ENCODE measurements at regions not wholly inside any gene's neighbourhood (a gene's known extent, or its start where the extent isn't known, plus 50 kb on each side); places are given as distances from the start of the nearest gene placed in this dataset.

GRCh38 chr4:8688041-8688907 is 95.7 kb downstream of the CPZ start (continued):
- TF ChIP-seq CTCF (IDR thresholded peaks at IDR 0.05; ENCODE audit: control extremely low read depth in 1 of 3, insufficient read depth in 1 of 3, low read depth in 1 of 3, low read length in 3 of 3), result peak in 2 of 3 experiments; percentile 92 to 95; a peak in 3 of 4 replicates
- TF ChIP-seq CREB1 (IDR thresholded peaks at IDR 0.05), result no peak
- TF ChIP-seq YY1 (IDR thresholded peaks at IDR 0.05; ENCODE audit: low read depth, low read length), result no peak
- TF ChIP-seq CTBP2 (IDR thresholded peaks at IDR 0.05; ENCODE audit: borderline replicate concordance, insufficient read depth, insufficient read length, low read length), result no peak
- TF ChIP-seq GABPA (IDR thresholded peaks at IDR 0.05; ENCODE audit: borderline replicate concordance, insufficient read depth, low read length), result peak; percentile 75; the same call in 1 of the 2 replicates
- no peak for TF ChIP-seq RNF2 (IDR thresholded peaks at IDR 0.05; ENCODE audit: borderline replicate concordance, low read depth, low read length, missing control alignments, poor library complexity, severe bottlenecking)
- TF ChIP-seq BACH1 (IDR thresholded peaks at IDR 0.05; ENCODE audit: low read length), result peak; percentile 40
- no peak for TF ChIP-seq POLR2AphosphoS5 (IDR thresholded peaks at IDR 0.05; ENCODE audit: low read depth, low read length)
- no peak for TF ChIP-seq RFX5 (IDR thresholded peaks at IDR 0.05; ENCODE audit: borderline replicate concordance, low read depth, low read length)
- TF ChIP-seq SRF (IDR thresholded peaks at IDR 0.05; ENCODE audit: low read depth, low read length), result no peak
- TF ChIP-seq TCF12 (IDR thresholded peaks at IDR 0.05; ENCODE audit: low read depth, low read length), result no peak
- TF ChIP-seq ATF2 (IDR thresholded peaks at IDR 0.05; ENCODE audit: low read length), result no peak

Measured in H1 (cell line).